ENCODE measurements at regions not wholly inside any gene's neighbourhood (a gene's known extent, or its start where the extent isn't known, plus 50 kb on each side); places are given as distances from the start of the nearest gene placed in this dataset.

DNA sequence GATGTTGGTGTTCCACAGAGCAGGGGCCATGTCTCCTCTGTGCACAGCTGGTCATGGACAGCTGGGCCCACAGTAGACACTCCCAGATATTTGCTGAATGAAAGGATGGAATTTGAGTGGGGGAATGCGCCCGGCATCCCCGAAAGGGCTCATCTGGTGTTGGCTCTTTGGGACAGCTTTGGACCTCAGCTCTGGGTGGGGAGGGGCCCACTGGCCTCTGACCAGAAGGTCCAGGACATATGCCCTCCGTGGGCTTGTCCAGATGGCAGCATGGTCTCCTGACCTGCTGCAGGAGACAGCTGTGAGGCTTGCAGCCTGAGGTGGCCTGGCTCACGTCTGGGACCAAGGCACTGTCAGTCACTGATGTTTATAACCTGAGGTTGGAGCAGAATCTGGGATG, 160.4 kb upstream of the AJAP1 start:
- Histone ChIP-seq H3K36me3 (ENCODE audit: low read length) (no peaks in the 10 kb centered on the region), H3K4me3 (ENCODE audit: insufficient read depth, low read length, poor library complexity, severe bottlenecking) (no peak overlapping the region), H2AFZ (ENCODE audit: low read depth, low read length, severe bottlenecking) (no peak overlapping the region), H3F3A (ENCODE audit: insufficient read depth) (no peaks in the 10 kb centered on the region), H4K20me1 (ENCODE audit: low read depth, low read length) (no peaks in the 10 kb centered on the region), H3K79me2 (ENCODE audit: insufficient read depth, low read length) (no peaks in the 10 kb centered on the region), H3K9me2 (replicated peaks; ENCODE audit: insufficient read depth, low read length) (no peaks in the 10 kb centered on the region), H3K27me3 (ENCODE audit: low read length) (no peaks in the 10 kb centered on the region), H3K9me3 (ENCODE audit: insufficient read depth, low read length) (no peaks in the 10 kb centered on the region), H3K27ac (ENCODE audit: low read depth, low read length) (no peak overlapping the region), H3K9ac (ENCODE audit: low read length) (no peak overlapping the region), H3K4me2 (ENCODE audit: low read depth, low read length, poor library complexity, severe bottlenecking) (no peak overlapping the region)
- TF ChIP-seq, protein P1, sequence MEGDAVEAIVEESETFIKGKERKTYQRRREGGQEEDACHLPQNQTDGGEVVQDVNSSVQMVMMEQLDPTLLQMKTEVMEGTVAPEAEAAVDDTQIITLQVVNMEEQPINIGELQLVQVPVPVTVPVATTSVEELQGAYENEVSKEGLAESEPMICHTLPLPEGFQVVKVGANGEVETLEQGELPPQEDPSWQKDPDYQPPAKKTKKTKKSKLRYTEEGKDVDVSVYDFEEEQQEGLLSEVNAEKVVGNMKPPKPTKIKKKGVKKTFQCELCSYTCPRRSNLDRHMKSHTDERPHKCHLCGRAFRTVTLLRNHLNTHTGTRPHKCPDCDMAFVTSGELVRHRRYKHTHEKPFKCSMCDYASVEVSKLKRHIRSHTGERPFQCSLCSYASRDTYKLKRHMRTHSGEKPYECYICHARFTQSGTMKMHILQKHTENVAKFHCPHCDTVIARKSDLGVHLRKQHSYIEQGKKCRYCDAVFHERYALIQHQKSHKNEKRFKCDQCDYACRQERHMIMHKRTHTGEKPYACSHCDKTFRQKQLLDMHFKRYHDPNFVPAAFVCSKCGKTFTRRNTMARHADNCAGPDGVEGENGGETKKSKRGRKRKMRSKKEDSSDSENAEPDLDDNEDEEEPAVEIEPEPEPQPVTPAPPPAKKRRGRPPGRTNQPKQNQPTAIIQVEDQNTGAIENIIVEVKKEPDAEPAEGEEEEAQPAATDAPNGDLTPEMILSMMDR (IDR thresholded peaks at IDR 0.05; ENCODE audit: insufficient read depth, low read length, poor library complexity, severe bottlenecking) = no peak
- TF ChIP-seq EZH2phosphoT487 (conservative IDR thresholded peaks at IDR 0.05; ENCODE audit: low read length) = no peak

DNA sequence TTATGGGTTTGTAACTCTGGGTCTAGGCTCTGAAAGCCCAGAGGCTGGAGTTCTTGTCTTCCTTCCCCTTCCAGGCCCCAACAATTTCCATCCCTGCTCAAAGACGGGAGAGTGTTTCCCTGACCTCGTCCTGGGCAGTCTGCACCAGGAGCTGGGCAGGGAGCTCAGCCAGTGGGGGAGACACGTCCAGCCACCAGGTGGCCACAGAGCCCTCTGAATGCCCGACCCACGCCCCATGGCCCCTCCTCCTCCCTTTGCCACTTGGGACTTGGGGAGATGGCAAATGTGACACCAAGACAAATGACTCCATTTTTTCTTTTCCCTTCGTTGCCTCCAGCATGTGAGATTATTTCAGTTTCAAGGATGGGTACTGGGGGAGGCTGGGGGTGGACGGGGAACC, 159.9 kb upstream of the AJAP1 start:
- Histone ChIP-seq H3K36me3 (ENCODE audit: low read length) (no peaks in the 10 kb centered on the region), H3F3A (ENCODE audit: insufficient read depth) (no peaks in the 10 kb centered on the region), H2AFZ (ENCODE audit: low read depth, low read length, severe bottlenecking) (no peak overlapping the region), H3K9ac (ENCODE audit: low read length) (no peak overlapping the region), H3K27ac (ENCODE audit: low read depth, low read length) (no peak overlapping the region), H3K9me3 (ENCODE audit: insufficient read depth, low read length) (no peaks in the 10 kb centered on the region), H3K4me3 (ENCODE audit: insufficient read depth, low read length, poor library complexity, severe bottlenecking) (no peak overlapping the region), H3K79me2 (ENCODE audit: insufficient read depth, low read length) (no peaks in the 10 kb centered on the region), H3K9me2 (replicated peaks; ENCODE audit: insufficient read depth, low read length) (no peaks in the 10 kb centered on the region), H4K20me1 (ENCODE audit: low read depth, low read length) (no peaks in the 10 kb centered on the region), H3K4me2 (ENCODE audit: low read depth, low read length, poor library complexity, severe bottlenecking) (no peak overlapping the region), H3K27me3 (ENCODE audit: low read length) (no peaks in the 10 kb centered on the region)
- no peak for TF ChIP-seq EZH2phosphoT487 (conservative IDR thresholded peaks at IDR 0.05; ENCODE audit: low read length)
- TF ChIP-seq, protein P1 (IDR thresholded peaks at IDR 0.05; ENCODE audit: insufficient read depth, low read length, poor library complexity, severe bottlenecking) = no peak

DNA sequence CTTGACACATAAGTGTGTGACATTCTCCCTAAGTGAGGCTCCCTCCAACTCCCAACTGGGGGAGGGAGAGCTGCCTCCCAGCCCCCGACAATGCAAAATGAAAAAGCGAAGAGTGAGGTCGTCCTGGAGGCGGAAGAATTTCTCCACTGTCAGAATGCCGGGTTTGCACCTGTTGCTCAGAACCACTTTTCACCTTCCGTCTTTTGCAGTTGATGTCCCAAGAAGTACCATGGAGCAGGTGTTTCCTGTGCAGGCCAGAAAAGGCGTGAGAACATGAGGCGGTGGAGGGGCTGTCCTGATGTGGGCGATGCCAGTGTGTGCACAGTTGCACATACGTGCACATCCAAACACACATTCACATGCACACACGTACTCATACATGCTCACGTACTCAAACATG, 158.6 kb upstream of the AJAP1 start:
- H3K4me3 ChIP-seq (ENCODE audit: insufficient read depth, low read length, poor library complexity, severe bottlenecking) = no peak overlapping the region
- H3F3A ChIP-seq (ENCODE audit: insufficient read depth) = no peaks in the 10 kb centered on the region
- no peaks in the 10 kb centered on the region for H3K9me2 ChIP-seq (replicated peaks; ENCODE audit: insufficient read depth, low read length)
- no peaks in the 10 kb centered on the region for H3K79me2 ChIP-seq (ENCODE audit: insufficient read depth, low read length)
- no peak overlapping the region for H3K4me2 ChIP-seq (ENCODE audit: low read depth, low read length, poor library complexity, severe bottlenecking)
- no peak overlapping the region for H3K27ac ChIP-seq (ENCODE audit: low read depth, low read length)
- TF ChIP-seq, protein P1 (IDR thresholded peaks at IDR 0.05; ENCODE audit: insufficient read depth, low read length, poor library complexity, severe bottlenecking) = no peak
- no peak for TF ChIP-seq EZH2phosphoT487 (conservative IDR thresholded peaks at IDR 0.05; ENCODE audit: low read length)
- no peaks in the 10 kb centered on the region for H4K20me1 ChIP-seq (ENCODE audit: low read depth, low read length)
- no peak overlapping the region for H2AFZ ChIP-seq (ENCODE audit: low read depth, low read length, severe bottlenecking)
- no peaks in the 10 kb centered on the region for H3K9me3 ChIP-seq (ENCODE audit: insufficient read depth, low read length)
- no peak overlapping the region for H3K9ac ChIP-seq (ENCODE audit: low read length)
- H3K36me3 ChIP-seq (ENCODE audit: low read length) = no peaks in the 10 kb centered on the region
- no peaks in the 10 kb centered on the region for H3K27me3 ChIP-seq (ENCODE audit: low read length)

GRCh38 chr1:4500441-4500840, 154.0 kb upstream of the AJAP1 start:
- H3K9me3 ChIP-seq (ENCODE audit: insufficient read depth, low read length) = no peaks in the 10 kb centered on the region
- no peaks in the 10 kb centered on the region for H3F3A ChIP-seq (ENCODE audit: insufficient read depth)
- H2AFZ ChIP-seq (ENCODE audit: low read depth, low read length, severe bottlenecking) = no peak overlapping the region
- H3K4me2 ChIP-seq (ENCODE audit: low read depth, low read length, poor library complexity, severe bottlenecking) = no peak overlapping the region
- TF ChIP-seq EZH2phosphoT487 (conservative IDR thresholded peaks at IDR 0.05; ENCODE audit: low read length) = no peak
- H3K36me3 ChIP-seq (ENCODE audit: low read length) = no peaks in the 10 kb centered on the region
- H3K9ac ChIP-seq (ENCODE audit: low read length) = no peak overlapping the region
- no peaks in the 10 kb centered on the region for H4K20me1 ChIP-seq (ENCODE audit: low read depth, low read length)
- H3K9me2 ChIP-seq (replicated peaks; ENCODE audit: insufficient read depth, low read length) = no peaks in the 10 kb centered on the region
- no peaks in the 10 kb centered on the region for H3K79me2 ChIP-seq (ENCODE audit: insufficient read depth, low read length)
- no peak overlapping the region for H3K27ac ChIP-seq (ENCODE audit: low read depth, low read length)
- H3K27me3 ChIP-seq (ENCODE audit: low read length) = no peaks in the 10 kb centered on the region
- H3K4me3 ChIP-seq (ENCODE audit: insufficient read depth, low read length, poor library complexity, severe bottlenecking) = no peak overlapping the region
